ENCODE measurements at regions not wholly inside any gene's neighbourhood (a gene's known extent, or its start where the extent isn't known, plus 50 kb on each side); places are given as distances from the start of the nearest gene placed in this dataset.
"Not testable (repeated sequence)": the region's sequence is repeated elsewhere in the genome, so short reads cannot be mapped to it uniquely, and the experiment has no call there.

- no peak for DNase-seq (ENCODE audit: insufficient read length, low spot score)
- no peak for FAIRE-seq
Observed at GRCh38 chr11:134501406-134502152, 89.5 kb upstream of the B3GAT1 start.

- FAIRE-seq (no peak), DNase-seq (ENCODE audit: insufficient read length, low spot score) (no peak)
Observed at GRCh38 chr11:134500621-134501020, 88.6 kb upstream of the B3GAT1 start.

DNA sequence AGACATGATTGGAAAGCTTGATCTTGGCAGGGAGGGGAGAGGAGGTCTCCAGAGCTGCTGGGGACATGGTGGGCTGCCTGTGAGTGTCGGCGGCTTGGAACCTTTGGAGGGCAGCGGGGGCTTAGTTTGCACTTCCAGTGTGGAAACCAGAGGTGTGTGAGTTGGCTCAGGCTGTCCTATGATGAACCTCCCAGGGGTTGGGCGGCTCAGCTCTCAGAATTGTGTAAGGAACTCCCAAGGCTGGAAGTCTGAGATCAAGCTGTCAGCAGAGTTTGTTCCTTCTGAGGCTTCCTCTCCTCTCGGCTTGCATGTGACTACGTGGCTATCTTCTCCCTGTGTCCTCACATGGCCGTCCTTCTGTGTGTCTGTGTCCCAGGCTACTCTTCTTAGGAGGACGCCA, 87.9 kb upstream of the B3GAT1 start:
- FAIRE-seq (no peak), DNase-seq (ENCODE audit: insufficient read length, low spot score) (no peak)

DNA sequence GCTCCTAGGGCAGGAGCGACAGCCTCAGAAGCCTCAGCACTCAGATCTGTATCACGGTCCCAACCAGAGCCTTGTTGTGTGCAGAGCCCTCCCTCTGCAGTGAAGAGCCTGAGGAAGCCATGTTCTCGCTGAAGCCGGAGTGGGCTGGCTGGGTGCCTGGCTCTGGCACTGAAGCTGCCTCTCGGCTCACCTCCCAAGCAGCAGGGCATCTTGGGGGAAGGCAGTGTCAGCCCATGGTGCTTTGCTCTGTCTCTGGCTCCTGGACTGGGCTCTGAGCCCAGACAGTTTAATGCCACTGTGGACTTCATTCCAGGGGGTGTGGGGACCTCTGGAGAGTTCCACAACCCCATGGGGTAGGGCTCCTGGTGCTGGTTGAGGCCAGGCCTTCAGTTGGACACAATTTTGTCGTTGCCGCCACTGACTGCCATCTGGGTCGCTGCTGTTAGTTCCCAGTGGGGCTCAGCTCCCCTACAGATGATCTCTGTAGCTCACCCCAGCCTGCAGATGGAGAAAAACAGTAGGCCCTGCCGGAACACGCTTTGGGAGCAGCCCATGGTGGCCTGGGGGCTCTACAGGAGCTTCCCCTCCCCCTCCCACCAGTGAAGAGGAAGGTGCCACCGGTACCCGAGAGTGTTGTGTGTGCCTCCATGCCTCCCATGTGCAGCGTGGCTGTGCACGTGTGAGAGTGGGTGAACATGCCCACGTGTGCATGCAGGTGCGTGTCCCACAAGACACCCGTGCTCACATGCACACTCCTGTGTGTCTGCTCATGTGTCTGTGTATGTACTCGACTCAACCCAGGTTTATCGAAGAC, 86.5 kb upstream of the B3GAT1 start:
- FAIRE-seq (no peak), DNase-seq (ENCODE audit: insufficient read length, low spot score) (no peak)

- no peak for FAIRE-seq
- no peak for DNase-seq (ENCODE audit: insufficient read length, low spot score)
Observed at GRCh38 chr11:134497586-134497985, 85.5 kb upstream of the B3GAT1 start.

- not testable (repeated sequence) for FAIRE-seq; DNase-seq (ENCODE audit: insufficient read length, low spot score)
Observed at GRCh38 chr11:134496058-134496457, 84.0 kb upstream of the B3GAT1 start.

DNA sequence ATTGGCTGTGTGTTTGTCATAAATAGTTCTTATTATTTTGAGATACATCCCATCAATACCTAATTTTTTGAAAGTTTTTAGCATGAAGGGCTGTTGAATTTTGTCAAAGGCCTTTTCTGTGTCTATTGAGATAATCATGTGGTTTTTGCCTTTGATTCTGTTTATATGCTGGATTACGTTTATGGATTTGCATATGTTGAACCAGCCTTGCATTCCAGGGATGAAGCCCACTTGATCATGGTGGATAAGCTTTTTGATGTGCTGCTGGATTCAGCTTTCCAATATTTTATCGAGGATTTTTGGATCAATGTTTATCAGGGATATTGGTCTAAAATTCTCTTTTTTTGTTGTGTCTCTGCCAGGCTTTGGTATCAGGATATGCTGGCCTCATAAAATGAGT, 82.4 kb upstream of the B3GAT1 start:
- not testable (repeated sequence) for DNase-seq (ENCODE audit: insufficient read length, low spot score); FAIRE-seq

DNA sequence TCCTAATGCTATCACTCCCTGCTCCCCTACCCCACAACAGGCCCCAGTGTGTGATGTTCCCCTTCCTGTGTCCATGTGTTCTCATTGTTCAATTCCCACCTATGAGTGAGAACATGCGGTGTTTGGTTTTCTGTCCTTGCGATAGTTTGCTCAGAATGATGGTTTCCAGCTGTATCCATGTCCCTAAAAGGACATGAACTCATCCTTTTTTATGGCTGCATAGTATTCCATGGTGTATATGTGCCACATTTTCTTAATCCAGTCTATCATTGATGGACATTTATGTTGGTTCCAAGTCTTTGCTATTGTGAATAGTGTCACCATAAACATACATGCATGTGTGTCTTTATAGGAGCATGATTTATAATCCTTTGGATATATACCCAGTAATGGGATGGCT, 80.4 kb upstream of the B3GAT1 start:
- not testable (repeated sequence) for DNase-seq (ENCODE audit: insufficient read length, low spot score); FAIRE-seq

DNA sequence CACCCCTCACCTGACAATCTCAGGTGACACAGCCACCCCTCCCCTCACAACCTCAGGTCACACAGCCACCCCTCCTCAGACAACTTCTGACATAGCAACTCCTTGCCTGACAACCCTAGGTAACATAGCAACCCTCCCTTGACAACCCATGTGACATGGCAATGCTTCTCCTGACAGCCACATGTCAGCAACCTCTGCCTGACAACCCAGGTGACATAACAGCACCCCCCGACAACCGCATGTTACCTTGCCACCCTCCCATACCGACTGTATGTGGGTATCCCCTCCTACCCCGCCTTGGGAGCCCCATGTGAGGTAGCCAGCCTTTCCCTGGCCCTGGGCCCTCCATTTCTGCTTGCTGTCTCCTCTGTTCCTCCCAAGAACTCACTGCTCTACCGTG, 77.7 kb upstream of the B3GAT1 start:
- FAIRE-seq (no peak), DNase-seq (ENCODE audit: insufficient read length, low spot score) (no peak)

GRCh38 chr11:134488913-134489312, 76.9 kb upstream of the B3GAT1 start:
- FAIRE-seq (no peak), DNase-seq (ENCODE audit: insufficient read length, low spot score) (no peak)

DNA sequence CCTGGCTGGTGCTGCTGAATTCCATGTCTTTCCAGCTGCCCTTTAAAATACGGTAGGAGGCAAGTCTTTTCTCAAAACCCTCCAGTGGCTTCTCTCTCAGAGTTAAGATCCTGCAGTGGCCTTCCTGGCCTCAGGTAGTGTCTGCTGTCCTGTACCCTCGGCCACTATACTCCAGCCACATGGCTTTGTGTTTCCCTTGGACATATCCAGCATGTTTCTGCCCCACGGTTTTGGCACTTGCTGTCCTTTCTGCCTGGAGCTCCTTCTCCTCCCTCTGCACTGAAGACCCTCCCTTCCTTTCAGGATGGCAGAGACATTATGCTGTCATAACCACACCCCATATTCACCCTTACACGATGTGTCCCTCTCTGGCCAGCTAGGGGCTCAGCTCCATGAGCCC, 76.5 kb upstream of the B3GAT1 start:
- FAIRE-seq (no peak), DNase-seq (ENCODE audit: insufficient read length, low spot score) (no peak)

DNA sequence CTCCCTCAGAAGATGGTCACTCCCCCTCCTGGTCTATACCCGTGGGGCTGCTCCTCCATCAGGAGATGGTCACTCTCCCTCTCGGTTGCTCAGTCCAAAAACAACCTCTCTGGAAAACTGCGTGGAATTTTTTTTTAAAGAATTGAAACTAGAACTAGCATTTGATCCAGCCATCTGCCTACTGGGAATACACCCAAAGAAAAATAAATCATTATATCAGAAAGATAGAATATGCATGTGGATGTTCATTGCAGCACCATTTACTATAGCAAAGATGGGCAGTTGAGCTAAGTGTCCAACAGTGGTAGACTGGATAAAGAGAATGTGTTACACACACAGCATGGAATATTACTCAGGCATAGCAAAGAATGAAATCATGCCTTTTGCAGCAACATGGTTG, 75.7 kb upstream of the B3GAT1 start:
- FAIRE-seq: no peak
- DNase-seq (ENCODE audit: insufficient read length, low spot score): no peak

- no peak for FAIRE-seq
- no peak for DNase-seq (ENCODE audit: insufficient read length, low spot score)
Observed at GRCh38 chr11:134486704-134487103, 74.7 kb upstream of the B3GAT1 start.

- DNase-seq (ENCODE audit: insufficient read length, low spot score): no peak
- no peak for FAIRE-seq
Observed at GRCh38 chr11:134486106-134486505, 74.1 kb upstream of the B3GAT1 start.

GRCh38 chr11:134485316-134485715, 73.3 kb upstream of the B3GAT1 start:
- DNase-seq (ENCODE audit: insufficient read length, low spot score): no peak
- no peak for FAIRE-seq

DNA sequence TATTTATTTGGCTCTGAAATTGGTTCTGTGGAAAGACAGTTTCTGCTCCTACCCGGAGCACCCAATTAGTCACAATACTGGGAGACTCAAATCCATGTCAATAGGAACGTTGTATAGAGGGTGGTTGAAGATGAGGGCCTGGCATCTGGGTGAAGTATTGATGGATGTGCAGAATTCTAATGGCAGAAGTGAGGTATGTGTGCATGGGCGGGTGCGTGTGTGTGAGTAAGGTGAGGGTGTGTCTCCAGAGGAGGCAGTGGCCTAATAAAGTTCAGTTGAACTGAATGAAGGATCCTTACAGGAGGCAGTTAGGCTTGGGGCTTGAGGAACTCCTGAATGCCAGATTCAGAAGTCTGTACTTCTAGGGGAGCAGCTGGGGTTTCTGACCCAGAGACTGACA, 71.8 kb upstream of the B3GAT1 start:
- DNase-seq (ENCODE audit: insufficient read length, low spot score) (no peak), FAIRE-seq (no peak)

GRCh38 chr11:134483291-134483690, 71.2 kb upstream of the B3GAT1 start:
- DNase-seq (ENCODE audit: insufficient read length, low spot score): no peak
- no peak for FAIRE-seq

DNA sequence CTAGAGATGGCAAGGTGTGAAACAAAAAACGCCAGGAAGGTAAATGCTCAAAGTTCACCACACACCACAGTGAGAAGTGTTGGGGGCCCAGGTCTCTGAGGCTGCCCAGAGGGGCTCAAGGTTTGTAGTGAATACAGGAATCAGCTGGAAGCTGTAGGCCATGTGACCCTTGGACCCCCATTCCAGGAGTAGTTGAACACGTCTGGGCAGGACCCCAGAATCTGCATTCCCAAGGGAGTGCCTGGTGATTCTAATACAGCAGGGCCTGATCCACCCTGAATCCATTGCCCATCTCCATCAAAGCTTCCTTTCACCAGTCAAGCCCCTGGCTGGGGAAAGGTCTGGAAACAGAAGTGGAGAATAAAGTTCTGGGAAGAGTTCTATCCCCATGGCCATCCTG, 70.8 kb upstream of the B3GAT1 start:
- no peak for DNase-seq (ENCODE audit: insufficient read length, low spot score)
- FAIRE-seq: no peak

DNA sequence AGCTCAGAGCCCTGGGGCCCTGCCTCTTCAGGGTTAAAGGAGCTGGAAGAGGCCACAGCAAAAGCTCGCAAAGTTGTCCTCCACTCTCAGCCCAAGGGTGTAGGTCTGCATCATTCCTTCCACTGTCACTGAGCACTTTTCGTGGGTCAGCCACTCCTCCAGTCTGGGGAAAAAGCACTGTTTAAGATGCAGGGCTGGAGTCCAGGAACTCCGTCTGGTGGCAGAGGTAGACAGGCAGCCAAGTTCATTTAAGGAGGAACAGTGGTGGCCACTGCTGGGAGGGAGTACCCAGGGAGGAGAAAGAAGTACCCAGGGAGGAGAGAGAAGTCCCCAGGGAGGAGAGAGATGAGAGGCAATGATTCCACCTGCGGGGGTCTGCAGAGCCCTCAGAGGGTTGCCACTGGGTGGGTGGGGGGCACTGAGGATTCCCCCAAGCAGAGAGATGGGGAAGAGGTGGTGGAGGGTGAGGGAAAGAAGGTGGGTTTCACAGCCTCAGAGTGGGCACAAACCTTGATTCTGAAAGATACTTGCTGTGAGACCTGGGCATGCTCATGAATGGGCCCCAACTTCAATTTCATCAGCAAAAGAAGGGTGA, 70.0 kb upstream of the B3GAT1 start:
- DNase-seq (ENCODE audit: insufficient read length, low spot score): no peak

DNA sequence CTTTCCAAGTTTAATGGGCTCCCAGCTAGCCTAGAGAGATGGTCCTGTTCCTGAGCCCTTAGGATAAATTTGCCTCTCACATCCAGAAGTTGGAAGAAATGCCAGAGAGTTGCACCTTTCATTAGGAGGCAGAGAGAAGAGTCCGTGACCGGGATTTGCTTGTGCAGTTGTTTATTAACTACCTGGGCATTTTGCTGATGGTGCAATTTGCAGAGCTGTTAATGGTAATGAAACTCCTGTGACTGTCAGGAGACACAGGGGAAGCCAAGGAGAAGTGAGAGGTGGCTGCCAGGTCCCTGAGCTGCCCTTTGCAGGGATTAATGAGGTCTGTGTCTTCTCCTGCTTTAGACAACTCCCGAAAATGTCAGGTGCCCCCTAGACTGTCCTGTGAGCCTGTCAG, 69.1 kb upstream of the B3GAT1 start:
- FAIRE-seq (no peak), DNase-seq (ENCODE audit: insufficient read length, low spot score) (no peak)

More for the DNA sequence above, 70.0 kb upstream of the B3GAT1 start:
- no peak for FAIRE-seq

GRCh38 chr11:134480136-134480712, 68.2 kb upstream of the B3GAT1 start:
- no peak for FAIRE-seq
- DNase-seq (ENCODE audit: insufficient read length, low spot score): no peak

Data from GM19239 (cell line).